ENCODE measurements at regions not wholly inside any gene's neighbourhood (a gene's known extent, or its start where the extent isn't known, plus 50 kb on each side); places are given as distances from the start of the nearest gene placed in this dataset.

GRCh38 chr5:165360784-165361542, 1855.5 kb downstream of the MAT2B start:
- WGBS, 2 donors = 60 to 72% methylated on average over 9 of the region's 9 CpGs
- Histone ChIP-seq H3K9me3 (ENCODE audit: control insufficient read depth in 2 of 2, insufficient read depth in 1 of 2, low read depth in 1 of 2, low read length in 1 of 2) (peaks cover 0 to 2% of the 10 kb centered on the region in 2 donors), H3K27ac (ENCODE audit: low read depth in 2 of 2, low read length in 1 of 2) (no peak overlapping the region), H3K27me3 (ENCODE audit: control insufficient read depth in 1 of 2, insufficient read depth in 2 of 2, low read length in 2 of 2) (no peaks in the 10 kb centered on the region), H3K36me3 (ENCODE audit: control insufficient read depth in 2 of 2, insufficient read depth in 2 of 2, low read length in 1 of 2) (no peaks in the 10 kb centered on the region), H3K4me3 (ENCODE audit: low read depth in 1 of 2, low read length in 2 of 2) (no peak overlapping the region), H3K4me1 (ENCODE audit: control insufficient read depth in 2 of 2, insufficient read depth in 2 of 2, low read length in 1 of 2) (no peaks in the 10 kb centered on the region)

DNA sequence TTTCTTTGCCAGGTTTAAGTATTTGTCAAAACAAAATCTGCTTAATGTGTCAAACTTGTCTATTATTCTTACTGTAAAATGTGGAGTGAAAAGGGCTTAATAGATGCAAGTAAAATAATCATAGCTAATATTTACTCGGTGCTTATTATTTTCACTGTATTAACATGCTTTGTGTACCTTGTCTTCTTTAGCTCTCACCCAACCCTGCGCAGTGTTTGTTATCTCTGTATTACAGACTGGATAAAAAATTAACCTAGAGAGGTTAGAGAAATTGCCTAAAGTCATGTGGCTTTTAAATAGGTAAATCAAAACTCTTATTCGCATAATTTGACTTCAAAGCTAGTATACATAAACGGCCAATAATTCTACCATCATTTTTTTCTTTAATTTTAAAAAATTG, 1864.8 kb downstream of the MAT2B start:
- H3K36me3 ChIP-seq (ENCODE audit: control insufficient read depth in 2 of 2, insufficient read depth in 2 of 2, low read length in 1 of 2) = no peaks in the 10 kb centered on the region
- 50 to 54% methylated on average over 4 of the region's 4 CpGs for WGBS, 2 donors
- H3K27me3 ChIP-seq (ENCODE audit: control insufficient read depth in 1 of 2, insufficient read depth in 2 of 2, low read length in 2 of 2) = no peaks in the 10 kb centered on the region
- H3K4me3 ChIP-seq (ENCODE audit: low read depth in 1 of 2, low read length in 2 of 2) = no peak overlapping the region
- no peaks in the 10 kb centered on the region for H3K9me3 ChIP-seq (ENCODE audit: control insufficient read depth in 2 of 2, insufficient read depth in 1 of 2, low read depth in 1 of 2, low read length in 1 of 2)
- no peak overlapping the region for H3K27ac ChIP-seq (ENCODE audit: low read depth in 2 of 2, low read length in 1 of 2)
- no peaks in the 10 kb centered on the region for H3K4me1 ChIP-seq (ENCODE audit: control insufficient read depth in 2 of 2, insufficient read depth in 2 of 2, low read length in 1 of 2)

- Histone ChIP-seq H3K9me3 (ENCODE audit: control insufficient read depth in 2 of 2, insufficient read depth in 1 of 2, low read depth in 1 of 2, low read length in 1 of 2) (no peaks in the 10 kb centered on the region), H3K27ac (ENCODE audit: low read depth in 2 of 2, low read length in 1 of 2) (no peak overlapping the region), H3K36me3 (ENCODE audit: control insufficient read depth in 2 of 2, insufficient read depth in 2 of 2, low read length in 1 of 2) (no peaks in the 10 kb centered on the region), H3K27me3 (ENCODE audit: control insufficient read depth in 1 of 2, insufficient read depth in 2 of 2, low read length in 2 of 2) (no peaks in the 10 kb centered on the region), H3K4me3 (ENCODE audit: low read depth in 1 of 2, low read length in 2 of 2) (no peak overlapping the region), H3K4me1 (ENCODE audit: control insufficient read depth in 2 of 2, insufficient read depth in 2 of 2, low read length in 1 of 2) (no peaks in the 10 kb centered on the region)
- WGBS, 2 donors = 87 to 93% methylated on average over 1 of the region's 1 CpG
These were observed 1865.4 kb downstream of the MAT2B start for GRCh38 chr5:165370794-165371193.

GRCh38 chr5:165375201-165375600, 1869.8 kb downstream of the MAT2B start:
- 77 to 80% methylated on average over 2 of the region's 2 CpGs for WGBS, 2 donors
- Histone ChIP-seq H3K27me3 (ENCODE audit: control insufficient read depth in 1 of 2, insufficient read depth in 2 of 2, low read length in 2 of 2) (no peaks in the 10 kb centered on the region), H3K4me3 (ENCODE audit: low read depth in 1 of 2, low read length in 2 of 2) (no peak overlapping the region), H3K36me3 (ENCODE audit: control insufficient read depth in 2 of 2, insufficient read depth in 2 of 2, low read length in 1 of 2) (no peaks in the 10 kb centered on the region), H3K4me1 (ENCODE audit: control insufficient read depth in 2 of 2, insufficient read depth in 2 of 2, low read length in 1 of 2) (no peaks in the 10 kb centered on the region), H3K27ac (ENCODE audit: low read depth in 2 of 2, low read length in 1 of 2) (no peak overlapping the region), H3K9me3 (ENCODE audit: control insufficient read depth in 2 of 2, insufficient read depth in 1 of 2, low read depth in 1 of 2, low read length in 1 of 2) (no peaks in the 10 kb centered on the region)

GRCh38 chr5:165393839-165394238, 1888.4 kb downstream of the MAT2B start:
- Histone ChIP-seq H3K36me3 (ENCODE audit: control insufficient read depth in 2 of 2, insufficient read depth in 2 of 2, low read length in 1 of 2) (no peaks in the 10 kb centered on the region), H3K4me1 (ENCODE audit: control insufficient read depth in 2 of 2, insufficient read depth in 2 of 2, low read length in 1 of 2) (no peaks in the 10 kb centered on the region), H3K27me3 (ENCODE audit: control insufficient read depth in 1 of 2, insufficient read depth in 2 of 2, low read length in 2 of 2) (no peaks in the 10 kb centered on the region), H3K4me3 (ENCODE audit: low read depth in 1 of 2, low read length in 2 of 2) (no peak overlapping the region), H3K27ac (ENCODE audit: low read depth in 2 of 2, low read length in 1 of 2) (no peak overlapping the region), H3K9me3 (ENCODE audit: control insufficient read depth in 2 of 2, insufficient read depth in 1 of 2, low read depth in 1 of 2, low read length in 1 of 2) (peaks cover 0 to 2% of the 10 kb centered on the region in 2 donors)
- 56 to 58% methylated on average over 2 of the region's 2 CpGs for WGBS, 2 donors

DNA sequence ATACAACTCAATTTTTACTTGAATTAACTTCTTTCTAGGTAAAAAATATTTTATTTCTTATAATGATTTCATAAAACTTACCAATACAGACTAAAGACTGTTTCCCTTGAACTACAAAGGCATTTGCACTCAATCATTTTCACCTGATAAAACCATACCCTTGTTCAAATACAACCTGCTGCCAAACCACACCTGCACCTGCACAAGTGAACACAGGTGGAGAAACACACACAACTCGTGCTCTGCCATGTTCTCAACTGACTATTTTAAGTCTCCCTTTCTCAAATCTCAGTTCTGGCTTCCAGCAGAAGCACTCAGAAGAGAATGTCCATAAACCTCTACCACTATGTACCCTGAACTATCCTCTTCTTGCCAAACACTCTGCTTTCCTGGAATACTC, 1892.1 kb downstream of the MAT2B start:
- H3K36me3 ChIP-seq (ENCODE audit: control insufficient read depth in 2 of 2, insufficient read depth in 2 of 2, low read length in 1 of 2) = no peaks in the 10 kb centered on the region
- 23 to 35% methylated on average over 1 of the region's 1 CpG for WGBS, 2 donors
- H3K9me3 ChIP-seq (ENCODE audit: control insufficient read depth in 2 of 2, insufficient read depth in 1 of 2, low read depth in 1 of 2, low read length in 1 of 2) = no peaks in the 10 kb centered on the region
- H3K4me3 ChIP-seq (ENCODE audit: low read depth in 1 of 2, low read length in 2 of 2) = no peak overlapping the region
- no peaks in the 10 kb centered on the region for H3K27me3 ChIP-seq (ENCODE audit: control insufficient read depth in 1 of 2, insufficient read depth in 2 of 2, low read length in 2 of 2)
- H3K4me1 ChIP-seq (ENCODE audit: control insufficient read depth in 2 of 2, insufficient read depth in 2 of 2, low read length in 1 of 2) = no peaks in the 10 kb centered on the region
- no peak overlapping the region for H3K27ac ChIP-seq (ENCODE audit: low read depth in 2 of 2, low read length in 1 of 2)

- no peak overlapping the region for H3K27ac ChIP-seq (ENCODE audit: low read depth in 2 of 2, low read length in 1 of 2)
- H3K4me1 ChIP-seq (ENCODE audit: control insufficient read depth in 2 of 2, insufficient read depth in 2 of 2, low read length in 1 of 2) = no peaks in the 10 kb centered on the region
- H3K27me3 ChIP-seq (ENCODE audit: control insufficient read depth in 1 of 2, insufficient read depth in 2 of 2, low read length in 2 of 2) = no peaks in the 10 kb centered on the region
- H3K9me3 ChIP-seq (ENCODE audit: control insufficient read depth in 2 of 2, insufficient read depth in 1 of 2, low read depth in 1 of 2, low read length in 1 of 2) = no peaks in the 10 kb centered on the region
- no peaks in the 10 kb centered on the region for H3K36me3 ChIP-seq (ENCODE audit: control insufficient read depth in 2 of 2, insufficient read depth in 2 of 2, low read length in 1 of 2)
- H3K4me3 ChIP-seq (ENCODE audit: low read depth in 1 of 2, low read length in 2 of 2) = no peak overlapping the region
These were observed 1894.7 kb downstream of the MAT2B start for GRCh38 chr5:165400086-165400485.

DNA sequence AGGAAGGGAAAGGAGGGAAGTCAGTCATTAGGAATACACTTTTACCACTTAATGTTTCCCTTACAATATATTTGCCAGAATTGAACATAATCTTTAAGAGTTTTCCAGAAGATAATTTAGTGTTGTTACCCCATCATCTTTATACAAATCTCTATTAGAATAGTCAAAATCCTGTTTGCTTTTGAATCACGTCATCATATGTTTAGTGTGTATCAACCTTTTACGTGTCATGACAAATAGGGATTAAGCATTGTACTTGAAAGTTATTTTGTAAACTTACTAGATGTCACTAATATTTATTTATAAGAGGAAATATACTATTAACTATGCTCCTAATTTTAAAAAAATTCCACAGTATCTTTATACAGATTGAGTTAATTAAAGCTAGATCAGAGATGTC, 1899.5 kb downstream of the MAT2B start:
- H3K27ac ChIP-seq (ENCODE audit: low read depth in 2 of 2, low read length in 1 of 2) = no peak overlapping the region
- H3K9me3 ChIP-seq (ENCODE audit: control insufficient read depth in 2 of 2, insufficient read depth in 1 of 2, low read depth in 1 of 2, low read length in 1 of 2) = no peaks in the 10 kb centered on the region
- H3K4me1 ChIP-seq (ENCODE audit: control insufficient read depth in 2 of 2, insufficient read depth in 2 of 2, low read length in 1 of 2) = no peaks in the 10 kb centered on the region
- H3K36me3 ChIP-seq (ENCODE audit: control insufficient read depth in 2 of 2, insufficient read depth in 2 of 2, low read length in 1 of 2) = no peaks in the 10 kb centered on the region
- no peaks in the 10 kb centered on the region for H3K27me3 ChIP-seq (ENCODE audit: control insufficient read depth in 1 of 2, insufficient read depth in 2 of 2, low read length in 2 of 2)
- 43 to 70% methylated on average over 2 of the region's 2 CpGs for WGBS, 2 donors
- H3K4me3 ChIP-seq (ENCODE audit: low read depth in 1 of 2, low read length in 2 of 2) = no peak overlapping the region

DNA sequence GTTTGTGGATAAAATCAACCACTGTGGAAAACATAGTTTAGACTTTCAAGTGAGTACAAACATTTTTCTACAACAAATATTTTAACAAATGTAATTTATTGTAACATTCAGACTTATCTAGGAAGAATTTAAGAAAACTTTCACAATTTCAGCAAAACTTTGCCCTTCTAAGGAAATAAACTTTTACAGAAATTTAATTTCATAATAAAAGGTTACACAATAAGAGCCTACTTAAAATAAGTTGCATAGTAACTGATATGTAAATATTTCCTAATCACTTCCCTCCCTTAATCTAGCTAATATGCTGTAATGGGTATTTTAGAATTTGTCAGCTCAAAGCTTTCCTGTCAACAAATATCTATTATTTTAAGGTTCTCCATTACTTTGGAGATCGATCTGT, 1899.9 kb downstream of the MAT2B start:
- H3K27me3 ChIP-seq (ENCODE audit: control insufficient read depth in 1 of 2, insufficient read depth in 2 of 2, low read length in 2 of 2) = no peaks in the 10 kb centered on the region
- H3K4me3 ChIP-seq (ENCODE audit: low read depth in 1 of 2, low read length in 2 of 2) = no peak overlapping the region
- 46 to 67% methylated on average over 1 of the region's 1 CpG for WGBS, 2 donors
- H3K4me1 ChIP-seq (ENCODE audit: control insufficient read depth in 2 of 2, insufficient read depth in 2 of 2, low read length in 1 of 2) = no peaks in the 10 kb centered on the region
- no peaks in the 10 kb centered on the region for H3K36me3 ChIP-seq (ENCODE audit: control insufficient read depth in 2 of 2, insufficient read depth in 2 of 2, low read length in 1 of 2)
- no peaks in the 10 kb centered on the region for H3K9me3 ChIP-seq (ENCODE audit: control insufficient read depth in 2 of 2, insufficient read depth in 1 of 2, low read depth in 1 of 2, low read length in 1 of 2)
- H3K27ac ChIP-seq (ENCODE audit: low read depth in 2 of 2, low read length in 1 of 2) = no peak overlapping the region

- Histone ChIP-seq H3K36me3 (ENCODE audit: control insufficient read depth in 2 of 2, insufficient read depth in 2 of 2, low read length in 1 of 2) (no peaks in the 10 kb centered on the region), H3K4me3 (ENCODE audit: low read depth in 1 of 2, low read length in 2 of 2) (no peak overlapping the region), H3K27ac (ENCODE audit: low read depth in 2 of 2, low read length in 1 of 2) (no peak overlapping the region), H3K27me3 (ENCODE audit: control insufficient read depth in 1 of 2, insufficient read depth in 2 of 2, low read length in 2 of 2) (no peaks in the 10 kb centered on the region), H3K4me1 (ENCODE audit: control insufficient read depth in 2 of 2, insufficient read depth in 2 of 2, low read length in 1 of 2) (no peaks in the 10 kb centered on the region), H3K9me3 (ENCODE audit: control insufficient read depth in 2 of 2, insufficient read depth in 1 of 2, low read depth in 1 of 2, low read length in 1 of 2) (no peaks in the 10 kb centered on the region)
- 91 to 94% methylated on average over 3 of the region's 3 CpGs for WGBS, 2 donors
These were observed 1901.9 kb downstream of the MAT2B start for GRCh38 chr5:165407352-165407751.
